ENCODE measurements at regions not wholly inside any gene's neighbourhood (a gene's known extent, or its start where the extent isn't known, plus 50 kb on each side); places are given as distances from the start of the nearest gene placed in this dataset.

DNA sequence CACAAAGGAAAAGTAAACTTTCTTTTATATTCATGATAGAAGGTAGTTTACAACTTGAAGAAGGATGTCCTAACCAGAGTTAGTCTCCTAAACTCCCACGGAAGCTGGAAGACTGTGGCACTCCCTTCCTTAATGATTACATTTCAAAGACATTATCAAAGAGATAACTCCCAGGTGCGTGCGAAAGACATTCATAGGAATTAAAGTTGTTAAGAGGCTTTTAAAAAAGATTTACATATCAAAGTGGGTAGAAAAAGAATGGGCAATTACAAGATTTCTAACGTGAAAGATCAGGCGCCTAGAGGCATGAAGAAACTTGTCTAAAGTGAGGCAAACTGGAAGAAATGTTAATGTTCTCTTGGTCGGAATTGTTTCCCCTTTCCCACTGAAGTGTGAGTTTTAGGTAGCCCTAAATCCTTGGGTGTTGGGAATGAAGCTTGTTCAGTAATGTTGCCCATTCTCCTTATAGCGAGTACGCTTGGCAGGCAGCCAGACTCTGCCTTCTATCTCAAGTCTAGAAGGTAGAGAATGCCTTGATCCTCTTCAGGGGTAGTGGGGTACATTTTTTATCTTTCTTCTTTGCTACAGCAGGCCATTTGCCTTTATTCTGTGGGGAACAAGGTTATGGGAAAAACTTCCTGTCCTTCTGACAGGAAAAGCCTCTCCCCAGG is 642.0 kb downstream of the SLC6A15 start:
- Histone ChIP-seq H3K79me2 (ENCODE audit: control insufficient read depth, insufficient read depth, low read length) (no peaks in the 10 kb centered on the region), H3K4me1 (ENCODE audit: control insufficient read depth in 2 of 2, insufficient read depth in 2 of 2, low read length in 2 of 2) (no peaks in the 10 kb centered on the region), H3K36me3 (replicated peaks in 1 of 2; ENCODE audit: control extremely low read depth in 1 of 2, control insufficient read depth in 1 of 2, extremely low read depth in 1 of 2, insufficient read depth in 2 of 2, low read length in 1 of 2) (no peaks in the 10 kb centered on the region), H3K4me2 (replicated peaks; ENCODE audit: low read depth, low read length, poor library complexity, severe bottlenecking) (no peak overlapping the region), H3K4me3 (ENCODE audit: control extremely low read depth in 1 of 5, extremely low read depth in 1 of 5, insufficient read depth in 1 of 5, low read depth in 2 of 5, low read length in 4 of 5) (no peak overlapping the region), H4K20me1 (ENCODE audit: control insufficient read depth, insufficient read depth, low read length, poor library complexity, severe bottlenecking) (no peaks in the 10 kb centered on the region), H3K27me3 (replicated peaks in 1 of 4; ENCODE audit: control extremely low read depth in 1 of 4, control insufficient read depth in 3 of 4, insufficient read depth in 4 of 4, low read length in 3 of 4) (no peaks in the 10 kb centered on the region), H3K9ac (ENCODE audit: low read length) (no peak overlapping the region), H3K9me3 (ENCODE audit: control extremely low read depth in 1 of 3, control insufficient read depth in 2 of 3, insufficient read depth in 1 of 3, low read length in 2 of 3) (no peaks in the 10 kb centered on the region), H2AFZ (ENCODE audit: insufficient read depth, low read depth, low read length, poor library complexity, severe bottlenecking) (no peak overlapping the region), H3K27ac (ENCODE audit: low read length in 2 of 2) (no peak overlapping the region)
- H3K27ac Mint-ChIP-seq: no peak overlapping the region
- H3K4me3 Mint-ChIP-seq: no peak overlapping the region
- DNase-seq (no peak), ATAC-seq (ENCODE audit: low read depth) (no peak)
- 54% methylated on average over 4 of the region's 8 CpGs for WGBS (ENCODE audit: insufficient coverage)
- CTCF ChIA-PET: no interaction called here
- no peaks in the 10 kb centered on the region for H3K27me3 Mint-ChIP-seq
- intact Hi-C loops (cut with micrococcal nuclease): no loop called here
- no peaks in the 10 kb centered on the region for H3K4me1 Mint-ChIP-seq
- TF ChIP-seq, protein P1, sequence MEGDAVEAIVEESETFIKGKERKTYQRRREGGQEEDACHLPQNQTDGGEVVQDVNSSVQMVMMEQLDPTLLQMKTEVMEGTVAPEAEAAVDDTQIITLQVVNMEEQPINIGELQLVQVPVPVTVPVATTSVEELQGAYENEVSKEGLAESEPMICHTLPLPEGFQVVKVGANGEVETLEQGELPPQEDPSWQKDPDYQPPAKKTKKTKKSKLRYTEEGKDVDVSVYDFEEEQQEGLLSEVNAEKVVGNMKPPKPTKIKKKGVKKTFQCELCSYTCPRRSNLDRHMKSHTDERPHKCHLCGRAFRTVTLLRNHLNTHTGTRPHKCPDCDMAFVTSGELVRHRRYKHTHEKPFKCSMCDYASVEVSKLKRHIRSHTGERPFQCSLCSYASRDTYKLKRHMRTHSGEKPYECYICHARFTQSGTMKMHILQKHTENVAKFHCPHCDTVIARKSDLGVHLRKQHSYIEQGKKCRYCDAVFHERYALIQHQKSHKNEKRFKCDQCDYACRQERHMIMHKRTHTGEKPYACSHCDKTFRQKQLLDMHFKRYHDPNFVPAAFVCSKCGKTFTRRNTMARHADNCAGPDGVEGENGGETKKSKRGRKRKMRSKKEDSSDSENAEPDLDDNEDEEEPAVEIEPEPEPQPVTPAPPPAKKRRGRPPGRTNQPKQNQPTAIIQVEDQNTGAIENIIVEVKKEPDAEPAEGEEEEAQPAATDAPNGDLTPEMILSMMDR (IDR thresholded peaks at IDR 0.05): no peak
- no peak for TF ChIP-seq EZH2 (IDR thresholded peaks at IDR 0.05; ENCODE audit: borderline replicate concordance, insufficient read depth, low read depth, low read length, poor library complexity, severe bottlenecking)
- POLR2A ChIA-PET: no interaction called here
- no peaks in the 10 kb centered on the region for H3K9me3 Mint-ChIP-seq (ENCODE audit: insufficient read depth)

DNA sequence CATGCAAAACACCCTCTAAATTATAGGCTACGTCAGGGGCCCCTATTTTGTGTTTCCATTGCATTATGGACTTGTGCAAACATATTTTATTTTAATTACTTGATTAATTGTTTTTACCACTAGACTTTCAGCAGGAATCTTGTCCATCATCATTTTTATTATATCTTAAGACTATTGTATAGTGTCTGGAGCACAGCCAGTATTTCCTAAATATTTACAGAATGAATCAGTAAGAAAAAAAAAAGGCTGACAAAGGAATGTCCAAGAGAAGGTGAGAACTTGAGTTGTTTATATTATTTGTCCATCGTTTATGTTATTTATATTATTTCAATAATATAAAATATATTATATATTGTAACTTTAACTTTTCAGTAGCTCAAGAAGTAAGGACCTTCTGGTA is 664.7 kb downstream of the SLC6A15 start:
- Mint-ChIP-seq H3K9me3 (ENCODE audit: insufficient read depth) (no peaks in the 10 kb centered on the region), H3K4me3 (no peak overlapping the region), H3K27me3 (no peaks in the 10 kb centered on the region), H3K27ac (no peak overlapping the region), H3K4me1 (no peaks in the 10 kb centered on the region)
- no peak for ATAC-seq (ENCODE audit: low read depth)
- Histone ChIP-seq H3K9ac (ENCODE audit: low read length) (no peak overlapping the region), H3K4me3 (ENCODE audit: control extremely low read depth in 1 of 5, extremely low read depth in 1 of 5, insufficient read depth in 1 of 5, low read depth in 2 of 5, low read length in 4 of 5) (no peak overlapping the region), H3K36me3 (replicated peaks in 1 of 2; ENCODE audit: control extremely low read depth in 1 of 2, control insufficient read depth in 1 of 2, extremely low read depth in 1 of 2, insufficient read depth in 2 of 2, low read length in 1 of 2) (no peaks in the 10 kb centered on the region), H3K9me3 (ENCODE audit: control extremely low read depth in 1 of 3, control insufficient read depth in 2 of 3, insufficient read depth in 1 of 3, low read length in 2 of 3) (peaks cover 0 to 5% (median 0%) of the 10 kb centered on the region in 3 donors), H3K27ac (ENCODE audit: low read length in 2 of 2) (no peak overlapping the region), H3K4me2 (replicated peaks; ENCODE audit: low read depth, low read length, poor library complexity, severe bottlenecking) (no peak overlapping the region), H3K4me1 (ENCODE audit: control insufficient read depth in 2 of 2, insufficient read depth in 2 of 2, low read length in 2 of 2) (no peaks in the 10 kb centered on the region), H2AFZ (ENCODE audit: insufficient read depth, low read depth, low read length, poor library complexity, severe bottlenecking) (no peak overlapping the region), H4K20me1 (ENCODE audit: control insufficient read depth, insufficient read depth, low read length, poor library complexity, severe bottlenecking) (no peaks in the 10 kb centered on the region), H3K79me2 (ENCODE audit: control insufficient read depth, insufficient read depth, low read length) (no peaks in the 10 kb centered on the region), H3K27me3 (replicated peaks in 1 of 4; ENCODE audit: control extremely low read depth in 1 of 4, control insufficient read depth in 3 of 4, insufficient read depth in 4 of 4, low read length in 3 of 4) (no peaks in the 10 kb centered on the region)
- ChIA-PET POLR2A (no interaction called here), CTCF (no interaction called here)
- no peak for TF ChIP-seq EZH2 (IDR thresholded peaks at IDR 0.05; ENCODE audit: borderline replicate concordance, insufficient read depth, low read depth, low read length, poor library complexity, severe bottlenecking)
- TF ChIP-seq, protein P1 (IDR thresholded peaks at IDR 0.05): no peak
- no peak for DNase-seq
- intact Hi-C loops (cut with micrococcal nuclease): no loop called here
- no CpG with 5 or more reads among the region's 2 CpGs for WGBS (ENCODE audit: insufficient coverage)

All from B cell (primary cell).